OCI-LY1 (cell line): ENCODE measurements at regions not wholly inside any gene's neighbourhood (a gene's known extent, or its start where the extent isn't known, plus 50 kb on each side); places are given as distances from the start of the nearest gene placed in this dataset.

Experiments used
- H2AFZ ChIP-seq: fragments of 200-600 bp; sonication (generic), shearing (Covaris generic); 2 replicates; pipeline ENCODE4 v1.6.0; 2014; ENCODE audit warnings: antibody characterized with exemption, mild to moderate bottlenecking, low read length
- H3F3A ChIP-seq: fragments of 200-600 bp; sonication (generic), shearing (Covaris generic); 2 replicates; pipeline ENCODE4 v1.6.0; 2014; ENCODE audit warnings: mild to moderate bottlenecking, antibody characterized with exemption, low read length, moderate library complexity; ENCODE audit not compliant: insufficient read depth
- H3K27ac ChIP-seq: fragments of 200-600 bp; sonication (generic); 2 replicates; pipeline ENCODE4 v1.5.1; 2014; ENCODE audit warnings: low read length, mixed run types, mild to moderate bottlenecking, low read depth; ENCODE audit not compliant: poor library complexity, severe bottlenecking
- H3K27me3 ChIP-seq: fragments of 200-600 bp; sonication (generic); 2 replicates; pipeline ENCODE4 v1.6.0; 2014; ENCODE audit warnings: antibody characterized with exemption, mild to moderate bottlenecking, low read length, moderate library complexity; ENCODE audit not compliant: insufficient read depth
- H3K36me3 ChIP-seq: fragments of 200-600 bp; sonication (generic); 2 replicates; pipeline ENCODE4 v1.6.1; 2014; ENCODE audit warnings: mild to moderate bottlenecking, antibody characterized with exemption, low read length, moderate library complexity, mixed read lengths; ENCODE audit not compliant: insufficient read depth
- H3K4me1 ChIP-seq: fragments of 200-600 bp; sonication (generic); 2 replicates; pipeline ENCODE4 v1.5.1; 2014; ENCODE audit warnings: mild to moderate bottlenecking, low read length, moderate library complexity; ENCODE audit not compliant: insufficient read depth, severe bottlenecking
- H3K4me2 ChIP-seq: fragments of 200-600 bp; sonication (generic), shearing (Covaris generic); 2 replicates; pipeline ENCODE4 v1.6.1; 2014; ENCODE audit warnings: low read length
- H3K4me3 ChIP-seq: fragments of 200-600 bp; sonication (generic); 2 replicates; pipeline ENCODE4 v1.5.1; 2014; ENCODE audit warnings: low read length, low read depth, mild to moderate bottlenecking, mixed read lengths; ENCODE audit not compliant: poor library complexity, severe bottlenecking
- H3K79me2 ChIP-seq: fragments of 200-600 bp; shearing (Covaris generic); 2 replicates; pipeline ENCODE4 v1.6.1; 2016; ENCODE audit warnings: mixed run types, low read length, mixed read lengths; ENCODE audit not compliant: insufficient read depth
- H3K9ac ChIP-seq: fragments of 200-600 bp; sonication (generic), shearing (Covaris generic); 2 replicates; pipeline ENCODE4 v1.6.1; 2014; ENCODE audit warnings: mild to moderate bottlenecking, low read length, mixed read lengths
- H3K9me2 ChIP-seq: fragments of 200-600 bp; sonication (generic), shearing (Covaris generic); 2 replicates; pipeline ENCODE4 v1.6.1; 2014; ENCODE audit warnings: low read depth, mild to moderate bottlenecking, low read length, mixed read lengths
- H3K9me3 ChIP-seq: fragments of 200-600 bp; shearing (Covaris generic); 2 replicates; pipeline ENCODE4 v1.6.1; 2014; ENCODE audit warnings: low read length, mixed read lengths
- H4K20me1 ChIP-seq: fragments of 200-600 bp; sonication (generic), shearing (Covaris generic); 2 replicates; pipeline ENCODE4 v1.6.0; 2016; ENCODE audit warnings: mild to moderate bottlenecking, low read length; ENCODE audit not compliant: insufficient read depth
- CTCF ChIP-seq: fragments of 200-600 bp; sonication (generic), shearing (Covaris generic); IDR thresholded peaks from 2 replicates; pipeline ENCODE4 v1.5.1; 2017; ENCODE audit warnings: mild to moderate bottlenecking, antibody characterized with exemption, low read length, moderate library complexity, mixed read lengths
- EZH2 ChIP-seq: fragments of 200-600 bp; sonication (generic), shearing (Covaris generic); IDR thresholded peaks from 2 replicates; pipeline ENCODE4 v1.8.0; 2017; ENCODE audit warnings: borderline replicate concordance, mixed run types, mild to moderate bottlenecking, antibody characterized with exemption, low read length, moderate library complexity, mixed read lengths

- Histone ChIP-seq H3K79me2 (no peaks in the 10 kb centered on the region), H3F3A (no peaks in the 10 kb centered on the region), H3K4me2 (no peak overlapping the region), H2AFZ (no peak overlapping the region), H3K9me2 (no peaks in the 10 kb centered on the region), H3K9me3 (no peaks in the 10 kb centered on the region), H3K36me3 (no peaks in the 10 kb centered on the region), H4K20me1 (no peaks in the 10 kb centered on the region), H3K4me3 (no peak overlapping the region), H3K27me3 (no peaks in the 10 kb centered on the region), H3K9ac (no peak overlapping the region), H3K4me1 (no peaks in the 10 kb centered on the region), H3K27ac (no peak overlapping the region)
- TF ChIP-seq CTCF = no peak
- no peak for TF ChIP-seq EZH2
These were observed 893.0 kb upstream of the CHAC2 start for GRCh38 chr2:52874466-52875106.

GRCh38 chr2:52862801-52863200 is 904.8 kb upstream of the CHAC2 start:
- no peak for TF ChIP-seq CTCF
- TF ChIP-seq EZH2 = no peak
- Histone ChIP-seq H3F3A (no peaks in the 10 kb centered on the region), H3K79me2 (no peaks in the 10 kb centered on the region), H3K36me3 (no peaks in the 10 kb centered on the region), H3K27me3 (no peaks in the 10 kb centered on the region), H3K4me1 (no peaks in the 10 kb centered on the region), H3K9ac (no peak overlapping the region), H3K27ac (no peak overlapping the region), H2AFZ (no peak overlapping the region), H3K9me2 (no peaks in the 10 kb centered on the region), H3K4me2 (no peak overlapping the region), H3K9me3 (no peaks in the 10 kb centered on the region), H3K4me3 (no peak overlapping the region), H4K20me1 (no peaks in the 10 kb centered on the region)

GRCh38 chr2:52861596-52861995 is 906.0 kb upstream of the CHAC2 start:
- H3F3A ChIP-seq = no peaks in the 10 kb centered on the region
- no peaks in the 10 kb centered on the region for H3K79me2 ChIP-seq
- no peaks in the 10 kb centered on the region for H3K36me3 ChIP-seq
- no peak overlapping the region for H3K27ac ChIP-seq
- no peaks in the 10 kb centered on the region for H4K20me1 ChIP-seq
- no peaks in the 10 kb centered on the region for H3K9me3 ChIP-seq
- H2AFZ ChIP-seq = no peak overlapping the region
- H3K4me3 ChIP-seq = no peak overlapping the region
- H3K27me3 ChIP-seq = no peaks in the 10 kb centered on the region
- H3K4me2 ChIP-seq = no peak overlapping the region
- H3K9me2 ChIP-seq = no peaks in the 10 kb centered on the region
- no peaks in the 10 kb centered on the region for H3K4me1 ChIP-seq
- H3K9ac ChIP-seq = no peak overlapping the region
- TF ChIP-seq EZH2 (no peak), CTCF (no peak)
